ENCODE measurements at regions not wholly inside any gene's neighbourhood (a gene's known extent, or its start where the extent isn't known, plus 50 kb on each side); places are given as distances from the start of the nearest gene placed in this dataset.

- TF ChIP-seq CTCF (IDR thresholded peaks at IDR 0.05; ENCODE audit: low read depth, low read length) = no peak
- no peak overlapping the region for H3K4me3 ChIP-seq (ENCODE audit: low read depth, low read length)
Measured at GRCh38 chr6:170179616-170180324, 111.1 kb downstream of the DLL1 start.

- no peak overlapping the region for H3K4me3 ChIP-seq (ENCODE audit: low read depth, low read length)
- TF ChIP-seq CTCF (IDR thresholded peaks at IDR 0.05; ENCODE audit: low read depth, low read length) = no peak
Measured at GRCh38 chr6:170178561-170179477, 112.1 kb downstream of the DLL1 start.

GRCh38 chr6:170177772-170178560, 112.9 kb downstream of the DLL1 start:
- no peak for TF ChIP-seq CTCF (IDR thresholded peaks at IDR 0.05; ENCODE audit: low read depth, low read length)
- no peak overlapping the region for H3K4me3 ChIP-seq (ENCODE audit: low read depth, low read length)

- TF ChIP-seq CTCF (IDR thresholded peaks at IDR 0.05; ENCODE audit: low read depth, low read length) = no peak
- no peak overlapping the region for H3K4me3 ChIP-seq (ENCODE audit: low read depth, low read length)
Measured at GRCh38 chr6:170176898-170177771, 113.7 kb downstream of the DLL1 start.

- no peak overlapping the region for H3K4me3 ChIP-seq (ENCODE audit: low read depth, low read length)
- TF ChIP-seq CTCF (IDR thresholded peaks at IDR 0.05; ENCODE audit: low read depth, low read length) = no peak
Measured at GRCh38 chr6:170176136-170176897, 114.6 kb downstream of the DLL1 start.

GRCh38 chr6:170175644-170176135, 115.2 kb downstream of the DLL1 start:
- H3K4me3 ChIP-seq (ENCODE audit: low read depth, low read length) = no peak overlapping the region
- TF ChIP-seq CTCF (IDR thresholded peaks at IDR 0.05; ENCODE audit: low read depth, low read length) = no peak

Data from WI38 (cell line).